WTC11 (cell line): ENCODE measurements at regions not wholly inside any gene's neighbourhood (a gene's known extent, or its start where the extent isn't known, plus 50 kb on each side); places are given as distances from the start of the nearest gene placed in this dataset.

Source experiments
- ATF1 ChIP-seq: sonication (generic); formaldehyde crosslinking; IDR thresholded peaks from 2 replicates; pipeline ENCODE4 v1.8.1; 2023; ENCODE audit warnings: mild to moderate bottlenecking, moderate library complexity, missing genetic modification reagents
- NR3C1 ChIP-seq: sonication (generic); formaldehyde crosslinking; conservative IDR thresholded peaks from 2 replicates; pipeline ENCODE4 v1.8.1; 2023; ENCODE audit warnings: low read depth, mild to moderate bottlenecking, missing genetic modification reagents
- TCF7 ChIP-seq: sonication (generic); formaldehyde crosslinking; IDR thresholded peaks from 2 replicates; pipeline ENCODE4 v1.8.0; 2022; ENCODE audit warnings: mild to moderate bottlenecking, low read depth, missing genetic modification reagents, moderate library complexity
- TF ChIP-seq, protein P1 (sequence below): sonication (generic); formaldehyde crosslinking; IDR thresholded peaks from 2 replicates; pipeline ENCODE4 v1.8.1; 2022; ENCODE audit warnings: missing genetic modification reagents, borderline replicate concordance
- TF ChIP-seq, protein P2 (sequence below): fragments of 200-600 bp; IDR thresholded peaks from 2 replicates; pipeline ENCODE4 v1.8.0; 2022; ENCODE audit warnings: antibody characterized with exemption
- TF ChIP-seq, protein P3 (sequence below): sonication (generic); formaldehyde crosslinking; IDR thresholded peaks from 2 replicates; pipeline ENCODE4 v1.8.0; 2022; ENCODE audit warnings: mild to moderate bottlenecking, missing genetic modification reagents

DNA sequence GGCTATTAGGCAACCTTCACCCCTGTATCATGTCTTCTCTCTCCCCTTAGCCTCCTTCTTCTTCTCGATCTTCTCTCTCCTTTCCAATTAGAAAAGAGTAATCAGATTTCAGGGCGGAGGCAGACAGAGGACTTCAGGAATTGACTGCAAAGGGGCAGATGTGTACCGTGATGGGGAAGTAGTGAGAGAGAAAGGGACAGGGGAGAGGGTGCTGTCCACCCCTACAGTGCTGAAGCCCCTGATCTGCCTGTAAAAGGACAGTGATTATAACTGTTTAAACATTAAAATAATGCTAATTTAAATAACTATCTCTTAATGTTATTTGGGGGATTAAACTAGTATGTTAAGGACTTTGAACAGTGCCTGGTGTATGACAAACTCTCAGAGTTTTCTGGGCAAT, 178.5 kb downstream of the ACTR3 start:
- TF ChIP-seq, protein P1, sequence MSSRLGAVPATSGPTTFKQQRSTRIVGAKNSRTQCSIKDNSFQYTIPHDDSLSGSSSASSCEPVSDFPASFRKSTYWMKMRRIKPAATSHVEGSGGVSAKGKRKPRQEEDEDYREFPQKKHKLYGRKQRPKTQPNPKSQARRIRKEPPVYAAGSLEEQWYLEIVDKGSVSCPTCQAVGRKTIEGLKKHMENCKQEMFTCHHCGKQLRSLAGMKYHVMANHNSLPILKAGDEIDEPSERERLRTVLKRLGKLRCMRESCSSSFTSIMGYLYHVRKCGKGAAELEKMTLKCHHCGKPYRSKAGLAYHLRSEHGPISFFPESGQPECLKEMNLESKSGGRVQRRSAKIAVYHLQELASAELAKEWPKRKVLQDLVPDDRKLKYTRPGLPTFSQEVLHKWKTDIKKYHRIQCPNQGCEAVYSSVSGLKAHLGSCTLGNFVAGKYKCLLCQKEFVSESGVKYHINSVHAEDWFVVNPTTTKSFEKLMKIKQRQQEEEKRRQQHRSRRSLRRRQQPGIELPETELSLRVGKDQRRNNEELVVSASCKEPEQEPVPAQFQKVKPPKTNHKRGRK (CRISPR knock-in tag) = no peak
- TF ChIP-seq, protein P2, sequence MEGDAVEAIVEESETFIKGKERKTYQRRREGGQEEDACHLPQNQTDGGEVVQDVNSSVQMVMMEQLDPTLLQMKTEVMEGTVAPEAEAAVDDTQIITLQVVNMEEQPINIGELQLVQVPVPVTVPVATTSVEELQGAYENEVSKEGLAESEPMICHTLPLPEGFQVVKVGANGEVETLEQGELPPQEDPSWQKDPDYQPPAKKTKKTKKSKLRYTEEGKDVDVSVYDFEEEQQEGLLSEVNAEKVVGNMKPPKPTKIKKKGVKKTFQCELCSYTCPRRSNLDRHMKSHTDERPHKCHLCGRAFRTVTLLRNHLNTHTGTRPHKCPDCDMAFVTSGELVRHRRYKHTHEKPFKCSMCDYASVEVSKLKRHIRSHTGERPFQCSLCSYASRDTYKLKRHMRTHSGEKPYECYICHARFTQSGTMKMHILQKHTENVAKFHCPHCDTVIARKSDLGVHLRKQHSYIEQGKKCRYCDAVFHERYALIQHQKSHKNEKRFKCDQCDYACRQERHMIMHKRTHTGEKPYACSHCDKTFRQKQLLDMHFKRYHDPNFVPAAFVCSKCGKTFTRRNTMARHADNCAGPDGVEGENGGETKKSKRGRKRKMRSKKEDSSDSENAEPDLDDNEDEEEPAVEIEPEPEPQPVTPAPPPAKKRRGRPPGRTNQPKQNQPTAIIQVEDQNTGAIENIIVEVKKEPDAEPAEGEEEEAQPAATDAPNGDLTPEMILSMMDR = no peak
- TF ChIP-seq NR3C1 (CRISPR knock-in tag) (no peak), ATF1 (CRISPR knock-in tag) (no peak), TCF7 (CRISPR knock-in tag) (no peak)
- TF ChIP-seq, protein P3, sequence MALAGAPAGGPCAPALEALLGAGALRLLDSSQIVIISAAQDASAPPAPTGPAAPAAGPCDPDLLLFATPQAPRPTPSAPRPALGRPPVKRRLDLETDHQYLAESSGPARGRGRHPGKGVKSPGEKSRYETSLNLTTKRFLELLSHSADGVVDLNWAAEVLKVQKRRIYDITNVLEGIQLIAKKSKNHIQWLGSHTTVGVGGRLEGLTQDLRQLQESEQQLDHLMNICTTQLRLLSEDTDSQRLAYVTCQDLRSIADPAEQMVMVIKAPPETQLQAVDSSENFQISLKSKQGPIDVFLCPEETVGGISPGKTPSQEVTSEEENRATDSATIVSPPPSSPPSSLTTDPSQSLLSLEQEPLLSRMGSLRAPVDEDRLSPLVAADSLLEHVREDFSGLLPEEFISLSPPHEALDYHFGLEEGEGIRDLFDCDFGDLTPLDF (CRISPR knock-in tag) = no peak
